HUES6 (cell line): ENCODE measurements at regions not wholly inside any gene's neighbourhood (a gene's known extent, or its start where the extent isn't known, plus 50 kb on each side); places are given as distances from the start of the nearest gene placed in this dataset.

Experiments used
- H3K27ac ChIP-seq: 2 replicates; pipeline ENCODE4 v1.7.0; 2013; ENCODE audit warnings: low read depth, mild to moderate bottlenecking, low read length, inconsistent platforms
- H3K27me3 ChIP-seq: 2 replicates; pipeline ENCODE4 v1.6.1; 2013; ENCODE audit warnings: low read length; ENCODE audit not compliant: control insufficient read depth, insufficient read depth
- H3K36me3 ChIP-seq: 2 replicates; pipeline ENCODE4 v1.6.1; 2013; ENCODE audit warnings: low read length; ENCODE audit not compliant: control insufficient read depth, insufficient read depth
- H3K4me1 ChIP-seq: 2 replicates; pipeline ENCODE4 v1.6.1; 2013; ENCODE audit warnings: low read length; ENCODE audit not compliant: control insufficient read depth, insufficient read depth
- H3K4me3 ChIP-seq: 2 replicates; pipeline ENCODE4 v1.5.1; 2013; ENCODE audit warnings: low read depth, low read length
- H3K9ac ChIP-seq: one replicate; pipeline ENCODE4 v1.6.1; 2013; ENCODE audit warnings: mild to moderate bottlenecking, low read length
- H3K9me3 ChIP-seq: 2 replicates; pipeline ENCODE4 v1.6.1; 2013; ENCODE audit warnings: low read depth, low read length; ENCODE audit not compliant: control insufficient read depth, insufficient read depth

DNA sequence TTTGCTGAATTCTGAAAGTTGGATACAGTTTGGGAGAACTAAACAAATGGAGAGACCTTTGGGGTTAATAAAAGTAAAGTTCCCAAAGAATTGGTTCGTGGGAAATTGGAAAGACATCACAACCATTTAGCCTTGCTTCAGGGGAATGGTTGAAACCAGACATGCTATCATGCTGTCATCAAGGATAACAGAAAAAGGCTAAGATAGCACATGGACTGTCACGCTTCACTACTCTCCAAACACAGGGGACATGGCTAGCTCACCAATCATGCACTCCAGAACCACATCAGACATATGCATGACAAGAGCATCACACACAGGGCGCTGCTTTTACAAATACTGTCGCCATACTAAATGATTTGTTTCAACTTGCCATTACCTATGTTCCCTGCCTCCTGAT lies 671.7 kb upstream of the ROBO1 start:
- no peaks in the 10 kb centered on the region for H3K4me1 ChIP-seq
- no peaks in the 10 kb centered on the region for H3K36me3 ChIP-seq
- no peaks in the 10 kb centered on the region for H3K27me3 ChIP-seq
- H3K9me3 ChIP-seq = no peaks in the 10 kb centered on the region
- no peak overlapping the region for H3K4me3 ChIP-seq
- no peak overlapping the region for H3K9ac ChIP-seq
- no peak overlapping the region for H3K27ac ChIP-seq

DNA sequence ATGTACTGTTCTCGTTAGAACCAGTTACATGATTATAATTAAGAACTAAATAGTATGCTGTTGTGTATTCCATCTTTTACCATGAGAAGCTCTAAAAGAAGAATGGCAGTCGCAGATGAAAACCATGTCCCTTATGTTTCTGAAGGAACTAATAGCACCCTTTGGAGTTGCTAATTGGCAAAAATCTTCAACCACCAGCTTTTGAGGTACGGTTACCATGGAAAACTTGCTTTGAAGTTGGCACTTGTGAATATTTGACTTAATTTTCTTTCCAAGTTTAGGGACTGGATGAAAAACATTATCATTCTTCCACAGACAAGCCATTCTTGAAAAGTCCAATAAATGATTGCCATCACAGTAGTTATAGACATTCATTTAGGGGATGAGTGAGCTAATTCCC lies 666.6 kb upstream of the ROBO1 start:
- no peaks in the 10 kb centered on the region for H3K36me3 ChIP-seq
- H3K27me3 ChIP-seq = no peaks in the 10 kb centered on the region
- no peaks in the 10 kb centered on the region for H3K4me1 ChIP-seq
- H3K9me3 ChIP-seq = no peaks in the 10 kb centered on the region
- H3K9ac ChIP-seq = no peak overlapping the region
- no peak overlapping the region for H3K27ac ChIP-seq
- no peak overlapping the region for H3K4me3 ChIP-seq

DNA sequence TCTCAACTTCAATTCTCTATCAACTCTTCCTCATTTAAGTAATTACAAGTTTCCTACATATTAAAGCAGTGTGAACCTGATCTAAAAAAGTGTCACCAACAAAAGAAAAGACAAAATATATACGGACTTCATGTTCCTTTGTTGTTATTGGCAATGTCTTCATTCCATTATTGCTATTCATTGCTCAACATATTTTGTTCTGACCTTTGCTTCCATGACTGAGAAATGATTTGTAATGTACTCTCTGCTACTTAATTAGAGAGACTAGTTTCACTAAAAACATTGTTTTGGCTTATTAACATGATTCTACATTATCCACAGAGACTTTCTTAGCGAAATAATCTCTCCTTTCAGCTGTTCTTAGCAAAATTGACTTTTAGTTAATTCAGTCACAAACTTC lies 657.2 kb upstream of the ROBO1 start:
- H3K9me3 ChIP-seq = no peaks in the 10 kb centered on the region
- H3K4me1 ChIP-seq = no peaks in the 10 kb centered on the region
- no peaks in the 10 kb centered on the region for H3K27me3 ChIP-seq
- no peak overlapping the region for H3K4me3 ChIP-seq
- H3K9ac ChIP-seq = no peak overlapping the region
- no peak overlapping the region for H3K27ac ChIP-seq
- H3K36me3 ChIP-seq = no peaks in the 10 kb centered on the region

GRCh38 chr3:80408030-80408721 lies 640.4 kb upstream of the ROBO1 start:
- H3K9me3 ChIP-seq = no peaks in the 10 kb centered on the region
- H3K27me3 ChIP-seq = no peaks in the 10 kb centered on the region
- H3K36me3 ChIP-seq = no peaks in the 10 kb centered on the region
- no peak overlapping the region for H3K27ac ChIP-seq
- no peaks in the 10 kb centered on the region for H3K4me1 ChIP-seq
- H3K4me3 ChIP-seq = no peak overlapping the region
- H3K9ac ChIP-seq = no peak overlapping the region

DNA sequence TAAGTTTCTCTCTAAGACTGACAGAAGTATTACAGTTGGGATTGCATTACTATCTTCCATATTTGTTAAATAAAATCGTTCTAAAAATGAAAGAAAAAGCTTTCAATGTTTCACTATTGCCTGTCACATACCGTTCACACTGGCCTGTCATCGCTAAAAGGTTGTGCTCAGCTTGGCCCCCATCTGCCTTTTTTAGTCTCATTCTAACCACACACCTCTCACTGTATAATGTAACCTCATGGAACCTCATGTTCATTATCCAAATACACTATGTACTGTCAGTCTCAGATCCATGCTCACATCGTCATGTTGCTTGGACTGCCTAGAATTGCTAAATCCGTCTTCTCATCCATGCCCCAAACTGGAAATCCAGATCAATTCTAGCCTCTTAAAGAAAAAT lies 637.8 kb upstream of the ROBO1 start:
- Histone ChIP-seq H3K9ac (no peak overlapping the region), H3K36me3 (no peaks in the 10 kb centered on the region), H3K9me3 (no peaks in the 10 kb centered on the region), H3K27me3 (no peaks in the 10 kb centered on the region), H3K27ac (no peak overlapping the region), H3K4me3 (no peak overlapping the region), H3K4me1 (no peaks in the 10 kb centered on the region)

GRCh38 chr3:80395023-80395422 lies 627.2 kb upstream of the ROBO1 start:
- Histone ChIP-seq H3K4me3 (no peak overlapping the region), H3K36me3 (no peaks in the 10 kb centered on the region), H3K27ac (no peak overlapping the region), H3K9ac (no peak overlapping the region), H3K9me3 (no peaks in the 10 kb centered on the region), H3K4me1 (no peaks in the 10 kb centered on the region), H3K27me3 (no peaks in the 10 kb centered on the region)

DNA sequence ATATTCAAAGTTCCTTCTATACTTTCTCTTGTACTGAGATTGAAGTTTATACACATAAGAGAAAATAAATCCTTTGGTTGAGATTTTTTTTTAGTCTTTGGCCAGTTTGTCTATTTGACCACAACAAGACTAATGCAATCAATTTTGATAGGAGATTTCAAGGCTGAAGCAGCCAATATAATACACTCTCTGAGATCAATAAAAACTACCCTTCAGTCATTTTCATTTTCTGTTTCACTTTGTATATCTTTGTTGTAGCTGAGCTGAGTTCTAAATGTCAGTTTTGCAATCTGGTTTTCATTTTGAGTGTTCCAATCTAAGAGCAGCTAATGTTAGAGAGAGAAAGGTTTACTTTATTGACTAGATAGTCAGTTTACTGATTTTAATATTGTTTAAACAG lies 623.8 kb upstream of the ROBO1 start:
- Histone ChIP-seq H3K27ac (no peak overlapping the region), H3K9ac (no peak overlapping the region), H3K9me3 (peaks cover 4% of the 10 kb centered on the region; the same call in 1 of the 2 replicates), H3K36me3 (no peaks in the 10 kb centered on the region), H3K4me3 (no peak overlapping the region), H3K4me1 (no peaks in the 10 kb centered on the region), H3K27me3 (no peaks in the 10 kb centered on the region)

- no peak overlapping the region for H3K27ac ChIP-seq
Measured at GRCh38 chr3:80384811-80385210, 617.0 kb upstream of the ROBO1 start.

GRCh38 chr3:80374423-80374822 lies 606.6 kb upstream of the ROBO1 start:
- H3K9me3 ChIP-seq = no peaks in the 10 kb centered on the region
- H3K9ac ChIP-seq = no peak overlapping the region
- no peak overlapping the region for H3K4me3 ChIP-seq
- H3K4me1 ChIP-seq = no peaks in the 10 kb centered on the region
- H3K27ac ChIP-seq = no peak overlapping the region
- no peaks in the 10 kb centered on the region for H3K27me3 ChIP-seq
- H3K36me3 ChIP-seq = no peaks in the 10 kb centered on the region

More at GRCh38 chr3:80384811-80385210, 617.0 kb upstream of the ROBO1 start:
- no peaks in the 10 kb centered on the region for H3K4me1 ChIP-seq
- no peak overlapping the region for H3K4me3 ChIP-seq
- no peaks in the 10 kb centered on the region for H3K27me3 ChIP-seq
- H3K36me3 ChIP-seq = no peaks in the 10 kb centered on the region
- H3K9ac ChIP-seq = no peak overlapping the region
- peaks cover 7% of the 10 kb centered on the region; the same call in 1 of the 2 replicates for H3K9me3 ChIP-seq

- no peak overlapping the region for H3K4me3 ChIP-seq
- H3K9me3 ChIP-seq = no peaks in the 10 kb centered on the region
- H3K9ac ChIP-seq = no peak overlapping the region
- H3K27me3 ChIP-seq = no peaks in the 10 kb centered on the region
- H3K36me3 ChIP-seq = no peaks in the 10 kb centered on the region
- H3K4me1 ChIP-seq = no peaks in the 10 kb centered on the region
- H3K27ac ChIP-seq = no peak overlapping the region
Measured at GRCh38 chr3:80368616-80369015, 600.8 kb upstream of the ROBO1 start.

DNA sequence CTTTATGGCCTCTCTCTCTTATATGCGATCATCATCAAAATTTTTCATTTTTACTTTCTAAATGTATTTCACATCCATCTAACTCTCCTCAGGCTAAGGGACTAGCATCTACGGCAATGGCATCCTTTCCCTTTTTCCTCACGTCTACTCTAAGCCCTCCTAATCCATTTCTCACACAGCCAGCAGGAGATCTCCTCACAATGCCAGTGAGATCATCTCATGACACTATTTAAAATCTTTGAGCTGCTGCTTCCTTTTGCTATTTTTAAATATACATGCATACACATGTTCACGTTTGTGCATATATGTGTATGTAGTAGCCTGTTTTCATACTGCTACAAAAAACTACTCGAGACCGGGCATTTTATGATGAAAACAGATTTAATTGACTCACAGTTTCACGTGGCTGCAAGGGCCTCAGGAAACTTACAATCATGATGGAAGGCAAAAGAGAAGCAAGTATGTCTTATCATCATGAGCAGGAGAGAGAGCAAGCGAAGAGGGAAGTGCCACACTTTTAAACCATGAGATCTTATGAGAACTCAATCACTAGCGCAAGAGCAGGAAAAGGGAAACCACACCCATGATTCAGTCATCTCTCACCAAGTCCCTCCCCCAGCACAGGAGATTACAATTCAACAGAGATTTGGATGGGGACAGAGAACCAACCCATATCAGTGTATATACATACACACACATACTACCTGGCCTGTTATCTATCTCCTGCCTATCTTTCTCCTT lies 599.2 kb upstream of the ROBO1 start:
- Histone ChIP-seq H3K9me3 (no peaks in the 10 kb centered on the region), H3K27me3 (no peaks in the 10 kb centered on the region), H3K4me3 (no peak overlapping the region), H3K4me1 (no peaks in the 10 kb centered on the region), H3K36me3 (no peaks in the 10 kb centered on the region), H3K9ac (no peak overlapping the region), H3K27ac (no peak overlapping the region)
